IMR-90 (cell line): ENCODE measurements at regions not wholly inside any gene's neighbourhood (a gene's known extent, or its start where the extent isn't known, plus 50 kb on each side); places are given as distances from the start of the nearest gene placed in this dataset.

ENCODE experiments used
- ATAC-seq: fragments of 200-7000 bp; cut with Tn5 transposase; 2 replicates; pipeline ENCODE4 v1.9.1; 2020; ENCODE audit warnings: low read depth, mild to moderate bottlenecking, moderate library complexity
- BruUV-seq: library from RNA; stranded (reverse); fragments of 400-500 nt; replicated peaks from 2 replicates; lab custom pipeline; 2021; lab: Mats Ljungman, UMichigan
- CTCF ChIA-PET: fragments of 300-600 bp; formaldehyde crosslinking; extraction: SDS; loops from one replicate; lab custom pipeline; 2021; ENCODE audit warnings: antibody characterized with exemption; lab: Yijun Ruan, JAX
- POLR2A ChIA-PET: fragments of 300-600 bp; sonication (Branson Sonifier 250); formaldehyde crosslinking; loops from one replicate; lab custom pipeline; 2022; ENCODE audit warnings: antibody characterized with exemption; ENCODE audit not compliant: unreplicated experiment; lab: Charles Lee
- DNase-seq: peaks from one replicate; pipeline ENCODE4 v3.0.0; 2013
- H2AFZ ChIP-seq: replicated peaks from 2 replicates; pipeline ENCODE3; 2013; ENCODE audit warnings: low read length, mild to moderate bottlenecking; ENCODE audit not compliant: poor library complexity
- H2AK5ac ChIP-seq: 2 replicates; pipeline ENCODE4 v1.6.1; 2013; ENCODE audit warnings: low read depth, low read length, inconsistent platforms
- H2AK9ac ChIP-seq: replicated peaks from 2 replicates; pipeline ENCODE3; 2013; ENCODE audit warnings: mild to moderate bottlenecking, low read depth, low read length, moderate library complexity; ENCODE audit not compliant: poor library complexity
- H2BK120ac ChIP-seq: 2 replicates; pipeline ENCODE4 v1.6.1; 2013; ENCODE audit warnings: low read depth, low read length, inconsistent platforms
- H2BK15ac ChIP-seq: 3 replicates; pipeline ENCODE4 v1.6.1; 2013; ENCODE audit warnings: low read depth, low read length, inconsistent platforms
- H2BK20ac ChIP-seq: 2 replicates; pipeline ENCODE4 v1.6.1; 2013; ENCODE audit warnings: low read depth, mild to moderate bottlenecking, inconsistent platforms, low read length, moderate library complexity
- H2BK5ac ChIP-seq: 2 replicates; pipeline ENCODE4 v1.6.1; 2013; ENCODE audit warnings: mild to moderate bottlenecking, low read depth, low read length, inconsistent platforms; ENCODE audit not compliant: poor library complexity, severe bottlenecking
- H3K14ac ChIP-seq: replicated peaks from 2 replicates; pipeline ENCODE4 v1.6.1; 2013; ENCODE audit warnings: low read depth, low read length, inconsistent platforms
- H3K18ac ChIP-seq: 2 replicates; pipeline ENCODE4 v1.6.1; 2013; ENCODE audit warnings: low read depth, low read length, control low read depth
- H3K23ac ChIP-seq: 2 replicates; pipeline ENCODE4 v1.6.1; 2013; ENCODE audit warnings: low read depth, low read length, inconsistent platforms
- H3K27ac ChIP-seq: 2 replicates; pipeline ENCODE4 v1.5.1; 2013; ENCODE audit warnings: mild to moderate bottlenecking, control low read depth, low read length; ENCODE audit not compliant: insufficient read depth
- H3K27me3 ChIP-seq: 2 replicates; pipeline ENCODE4 v1.6.1; 2013; ENCODE audit warnings: low read length; ENCODE audit not compliant: control insufficient read depth, insufficient read depth
- H3K36me3 ChIP-seq: 2 replicates; pipeline ENCODE4 v1.6.1; 2013; ENCODE audit warnings: low read length, mixed read lengths; ENCODE audit not compliant: control insufficient read depth, insufficient read depth
- H3K4ac ChIP-seq: 2 replicates; pipeline ENCODE4 v1.6.1; 2013; ENCODE audit warnings: low read depth, low read length, inconsistent platforms
- H3K4me1 ChIP-seq: 2 replicates; pipeline ENCODE4 v1.6.1; 2013; ENCODE audit warnings: low read length, mixed read lengths; ENCODE audit not compliant: control insufficient read depth, insufficient read depth
- H3K4me2 ChIP-seq: 2 replicates; pipeline ENCODE4 v1.6.1; 2013; ENCODE audit warnings: low read depth, mild to moderate bottlenecking, control low read depth, low read length, moderate library complexity
- H3K4me3 ChIP-seq: 2 replicates; pipeline ENCODE4 v1.5.1; 2013; ENCODE audit warnings: low read depth, mild to moderate bottlenecking, control low read depth, low read length, moderate library complexity; ENCODE audit not compliant: insufficient read depth
- H3K56ac ChIP-seq: 2 replicates; pipeline ENCODE4 v1.6.1; 2013; ENCODE audit warnings: low read length, inconsistent platforms; ENCODE audit not compliant: insufficient read depth; ENCODE audit errors: extremely low read depth
- H3K79me1 ChIP-seq, 2 experiments: 2 replicates each; pipeline ENCODE4 v1.6.1; 2013; ENCODE audit warnings: low read length in 2 of 2, inconsistent platforms in 1 of 2, low read depth in 1 of 2
- H3K9ac ChIP-seq: 2 replicates; pipeline ENCODE4 v1.6.1; 2013; ENCODE audit warnings: low read depth, low read length, control low read depth
- H3K9me1 ChIP-seq: 2 replicates; pipeline ENCODE4 v1.6.1; 2013; ENCODE audit warnings: low read length, inconsistent platforms; ENCODE audit not compliant: insufficient read depth
- H3K9me3 ChIP-seq: 2 replicates; pipeline ENCODE4 v1.6.1; 2013; ENCODE audit warnings: low read length; ENCODE audit not compliant: control insufficient read depth, insufficient read depth
- H4K20me1 ChIP-seq: 2 replicates; pipeline ENCODE4 v1.6.1; 2013; ENCODE audit warnings: low read length, inconsistent platforms; ENCODE audit not compliant: insufficient read depth
- H4K5ac ChIP-seq: 2 replicates; pipeline ENCODE4 v1.6.1; 2013; ENCODE audit warnings: mild to moderate bottlenecking, low read depth, low read length, control low read depth
- H4K8ac ChIP-seq, 2 experiments: 2 replicates each; pipeline ENCODE4 v1.6.1; 2013; ENCODE audit warnings: low read depth in 2 of 2, low read length in 2 of 2, control low read depth in 1 of 2, inconsistent platforms in 1 of 2
- H4K91ac ChIP-seq: 2 replicates; pipeline ENCODE4 v1.6.1; 2013; ENCODE audit warnings: low read depth, low read length, inconsistent platforms; ENCODE audit not compliant: insufficient read depth
- BHLHE40 ChIP-seq: fragments of 150-350 bp; IDR thresholded peaks from 2 replicates; pipeline ENCODE4 v1.6.1; 2016; ENCODE audit warnings: mild to moderate bottlenecking, low read depth, low read length
- CEBPB ChIP-seq: IDR thresholded peaks from 2 replicates; pipeline ENCODE4 v1.6.1; 2012; ENCODE audit warnings: low read depth, low read length, improper control_type of control experiment
- CHD1 ChIP-seq: IDR thresholded peaks from 2 replicates; pipeline ENCODE4 v1.6.1; 2012; ENCODE audit warnings: low read depth, low read length, improper control_type of control experiment
- ELK1 ChIP-seq: fragments of 150-350 bp; IDR thresholded peaks from 2 replicates; pipeline ENCODE4 v1.6.1; 2016; ENCODE audit warnings: low read depth, mild to moderate bottlenecking, low read length, moderate library complexity, borderline replicate concordance
- FOS ChIP-seq: fragments of 150-350 bp; IDR thresholded peaks from 2 replicates; pipeline ENCODE4 v1.6.1; 2016; ENCODE audit warnings: low read depth, low read length
- MAFK ChIP-seq: IDR thresholded peaks from 2 replicates; pipeline ENCODE4 v1.6.1; 2012; ENCODE audit warnings: low read depth, low read length, improper control_type of control experiment
- MAZ ChIP-seq: IDR thresholded peaks from 2 replicates; pipeline ENCODE4 v1.6.1; 2012; ENCODE audit warnings: low read depth, mild to moderate bottlenecking, low read length, improper control_type of control experiment, moderate library complexity, borderline replicate concordance
- MXI1 ChIP-seq: IDR thresholded peaks from 2 replicates; pipeline ENCODE4 v1.6.1; 2012; ENCODE audit warnings: low read depth, mild to moderate bottlenecking, low read length, moderate library complexity, borderline replicate concordance
- NFE2L2 ChIP-seq: fragments of 150-350 bp; IDR thresholded peaks from 2 replicates; pipeline ENCODE4 v1.6.1; 2016; ENCODE audit warnings: low read depth, mild to moderate bottlenecking, low read length
- POLR2A ChIP-seq: IDR thresholded peaks from 2 replicates; pipeline ENCODE4 v1.6.1; 2012; ENCODE audit warnings: mild to moderate bottlenecking, low read depth, low read length
- RAD21 ChIP-seq: IDR thresholded peaks from 2 replicates; pipeline ENCODE4 v1.6.1; 2012; ENCODE audit warnings: low read length, improper control_type of control experiment
- RCOR1 ChIP-seq: IDR thresholded peaks from 2 replicates; pipeline ENCODE4 v1.6.1; 2012; ENCODE audit warnings: mild to moderate bottlenecking, low read length, improper control_type of control experiment; ENCODE audit not compliant: insufficient replicate concordance
- RFX5 ChIP-seq: IDR thresholded peaks from 2 replicates; pipeline ENCODE4 v1.8.0; 2012; ENCODE audit warnings: low read depth, mild to moderate bottlenecking, low read length, moderate library complexity
- SMC3 ChIP-seq: fragments of 150-350 bp; IDR thresholded peaks from 2 replicates; pipeline ENCODE4 v1.6.1; 2016; ENCODE audit warnings: low read depth, mild to moderate bottlenecking, antibody characterized with exemption, low read length, moderate library complexity
- USF2 ChIP-seq: fragments of 150-350 bp; IDR thresholded peaks from 2 replicates; pipeline ENCODE4 v1.6.1; 2017; ENCODE audit warnings: mild to moderate bottlenecking, antibody characterized with exemption, low read length, low read depth
- WGBS, 2 experiments: methylation state at CpG; one replicate each; pipeline versions ENCODE4 v1.1.5 to v1.1.7; 2013; ENCODE audit warnings: missing lambda C conversion rate in 2 of 2; ENCODE audit not compliant: insufficient read length in 1 of 2; ENCODE audit errors: extremely low coverage in 2 of 2; 5-methylcytosine and 5-hydroxymethylcytosine counted together
- dilution Hi-C: fragments of 300-500 bp; cut with HindIII; formaldehyde crosslinking; loops from one replicate; pipeline ENCODE4 v1.14.3; 2018; ENCODE audit warnings: low sequenced_read_pairs; ENCODE audit not compliant: unreplicated experiment
- in situ Hi-C: fragments of 300-500 bp; cut with MboI; formaldehyde crosslinking; loops from 3 replicates; pipeline ENCODE4 v1.14.3; 2019; ENCODE audit warnings: low sequenced_read_pairs, inconsistent platforms, mixed read lengths
- intact Hi-C: fragments of 100-400 bp; cut with micrococcal nuclease; formaldehyde crosslinking; loops from 2 replicates; pipeline ENCODE4 v1.10.0; 2022

GRCh38 chr17:22217135-22217534, 524.8 kb downstream of the KCNJ18 start:
- Histone ChIP-seq H4K8ac (no peak overlapping the region), H2BK15ac (no peak overlapping the region), H3K4me1 (no peaks in the 10 kb centered on the region), H2BK5ac (no peak overlapping the region), H2AK5ac (no peak overlapping the region), H4K91ac (no peak overlapping the region), H2AFZ (no peak overlapping the region), H3K9ac (no peak overlapping the region), H3K79me1 (no peaks in the 10 kb centered on the region), H4K5ac (no peak overlapping the region), H3K4me2 (no peak overlapping the region), H3K27ac (no peak overlapping the region), H3K4ac (no peak overlapping the region), H2BK20ac (no peak overlapping the region), H3K27me3 (no peaks in the 10 kb centered on the region), H2AK9ac (no peak overlapping the region), H4K20me1 (no peaks in the 10 kb centered on the region), H3K23ac (no peak overlapping the region), H3K56ac (no peak overlapping the region), H2BK120ac (no peak overlapping the region), H3K9me1 (no peaks in the 10 kb centered on the region), H3K36me3 (no peaks in the 10 kb centered on the region), H3K14ac (no peak overlapping the region), H3K9me3 (peaks cover 9% of the 10 kb centered on the region; the same call in 1 of the 2 replicates), H3K4me3 (no peak overlapping the region), H3K18ac (no peak overlapping the region)
- intact Hi-C loops, result no loop called here
- in situ Hi-C loops, result no loop called here
- CTCF ChIA-PET, result no interaction called here
- dilution Hi-C loops, result no loop called here
- BruUV-seq, result no TSS peak
- POLR2A ChIA-PET, result no interaction called here
- DNase-seq, result no peak
- ATAC-seq, result no peak
- no peak for TF ChIP-seq SMC3
- TF ChIP-seq ELK1, result no peak
- no peak for TF ChIP-seq RFX5
- no peak for TF ChIP-seq BHLHE40
- TF ChIP-seq MAFK, result no peak
- no peak for TF ChIP-seq NFE2L2
- no peak for TF ChIP-seq RCOR1
- TF ChIP-seq POLR2A, result no peak
- no peak for TF ChIP-seq USF2
- TF ChIP-seq FOS, result no peak
- TF ChIP-seq MAZ, result no peak
- no peak for TF ChIP-seq CEBPB
- no peak for TF ChIP-seq RAD21
- TF ChIP-seq MXI1, result no peak
- no peak for TF ChIP-seq CHD1
- 40% methylated on average over 1 of the region's 27 CpGs; no CpG with 5 or more reads in 1 of the 2 experiments for WGBS, 2 experiments
